Skin of body (tissue), 1 donor: ENCODE measurements at regions not wholly inside any gene's neighbourhood (a gene's known extent, or its start where the extent isn't known, plus 50 kb on each side); places are given as distances from the start of the nearest gene placed in this dataset.
"Not testable (repeated sequence)": the region's sequence is repeated elsewhere in the genome, so short reads cannot be mapped to it uniquely, and the experiment has no call there.

Experiments
- DNase-seq: peaks from one replicate; lab custom pipeline; 2025; lab: John Stamatoyannopoulos, UW

GRCh38 chr7:17086403-17086802 is 204.6 kb upstream of the AGR3 start:
- DNase-seq = no peak

- DNase-seq = no peak
Observed at GRCh38 chr7:17090751-17091150, 207.7 kb upstream of the AHR start.

GRCh38 chr7:17093461-17093860 is 205.0 kb upstream of the AHR start:
- DNase-seq = no peak

DNA sequence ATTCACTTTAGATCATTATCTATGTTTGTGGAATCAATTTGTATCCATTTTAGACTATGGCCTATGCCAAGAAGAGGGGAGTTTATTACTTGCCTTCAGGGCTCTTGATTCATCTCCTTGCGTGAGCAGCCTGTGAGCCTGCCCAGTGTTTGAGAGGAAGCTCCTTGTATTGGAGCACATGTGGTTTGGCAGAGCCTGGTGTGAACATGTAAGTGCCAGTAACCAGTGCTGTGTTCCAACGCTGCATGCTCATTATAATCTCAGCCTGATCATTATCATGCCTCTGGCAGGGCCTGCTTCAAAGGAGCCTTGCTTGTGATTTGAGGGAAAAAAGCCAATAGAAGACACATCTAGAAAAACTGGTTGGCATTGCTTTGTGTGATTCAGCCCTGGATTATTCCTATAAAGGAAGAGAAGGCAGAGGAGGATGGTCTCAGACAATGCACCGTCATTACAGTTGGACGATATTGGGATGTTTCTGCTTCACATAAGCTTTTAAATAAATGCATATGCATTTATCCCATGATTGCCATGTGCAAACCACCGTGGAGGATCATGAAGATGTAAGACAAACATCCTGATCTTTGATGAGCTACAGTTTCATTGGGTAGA is 203.4 kb upstream of the AHR start:
- peak; percentile 28 for DNase-seq

GRCh38 chr7:17095931-17096330 is 202.5 kb upstream of the AHR start:
- DNase-seq = no peak

- no peak for DNase-seq
Observed at GRCh38 chr7:17097668-17098297, 200.7 kb upstream of the AHR start.

- no peak for DNase-seq
Observed at GRCh38 chr7:17098515-17098914, 199.9 kb upstream of the AHR start.

DNA sequence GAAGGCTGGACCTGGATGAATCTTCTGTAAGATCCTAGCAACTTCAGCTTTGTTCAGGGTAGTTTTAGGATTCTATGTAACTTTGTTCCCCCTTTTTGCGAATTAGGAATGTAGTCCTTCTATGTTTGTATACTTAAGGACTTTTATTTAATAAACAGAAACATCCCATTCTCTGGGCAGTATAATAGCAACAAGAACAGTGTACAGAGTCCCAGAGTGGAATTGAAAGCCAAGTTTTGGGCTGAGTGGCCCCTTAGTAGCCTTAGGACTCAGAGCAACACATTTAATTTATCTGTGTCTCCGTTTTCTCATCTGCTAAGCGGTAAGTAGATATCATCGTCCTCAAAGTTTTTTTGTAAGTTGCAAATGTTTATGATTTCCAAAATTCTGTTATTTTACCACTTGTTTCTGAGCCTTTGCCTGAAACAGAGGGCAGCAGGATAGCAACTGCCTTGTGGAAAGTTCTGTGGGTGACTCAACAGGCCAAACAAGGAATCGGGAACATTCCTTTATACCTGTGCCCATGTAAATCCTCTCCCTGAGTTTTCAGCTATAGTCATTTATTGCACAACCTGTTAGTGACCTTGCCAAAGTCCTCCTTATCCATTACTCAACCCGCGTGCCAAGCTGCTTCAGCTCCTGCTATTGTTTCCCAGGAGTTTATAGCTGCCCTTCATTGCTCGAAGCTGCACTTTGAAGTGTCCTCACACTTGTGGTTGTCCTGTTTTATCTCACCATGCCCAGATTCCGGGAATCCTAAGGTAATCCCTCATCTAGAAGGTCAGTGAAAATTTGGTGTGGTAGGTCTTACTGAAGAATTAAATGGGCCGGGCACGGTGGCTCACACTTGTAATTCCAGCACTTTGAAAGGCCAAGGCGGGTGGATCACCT is 199.1 kb upstream of the AHR start:
- no peak for DNase-seq

GRCh38 chr7:17099974-17100509 is 198.4 kb upstream of the AHR start:
- DNase-seq = not testable (repeated sequence)

DNA sequence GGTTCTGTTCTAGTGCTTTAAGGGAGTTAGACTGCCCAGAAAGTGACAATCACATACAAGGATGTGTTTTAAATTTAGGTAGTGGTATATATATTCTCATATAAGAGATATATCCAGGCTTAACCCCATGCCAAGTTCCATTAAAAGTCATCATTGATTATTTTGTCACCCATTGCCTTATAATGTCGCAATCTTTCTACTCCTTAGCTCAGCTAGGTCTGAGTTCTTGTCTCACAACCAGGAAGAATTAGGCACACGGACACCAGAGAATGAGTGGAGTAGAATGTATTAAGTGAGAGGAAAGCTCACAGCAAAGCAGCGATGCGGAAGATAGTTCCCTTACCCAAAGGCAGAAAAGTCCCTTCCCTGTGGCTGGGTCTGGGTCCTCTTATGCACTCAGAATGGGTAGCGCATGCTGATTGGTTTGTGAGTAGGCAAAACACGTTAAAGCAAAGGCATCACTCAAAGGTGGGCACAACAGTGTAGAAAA is 197.2 kb upstream of the AHR start:
- no peak for DNase-seq

GRCh38 chr7:17103170-17103569 is 195.3 kb upstream of the AHR start:
- DNase-seq = no peak

DNA sequence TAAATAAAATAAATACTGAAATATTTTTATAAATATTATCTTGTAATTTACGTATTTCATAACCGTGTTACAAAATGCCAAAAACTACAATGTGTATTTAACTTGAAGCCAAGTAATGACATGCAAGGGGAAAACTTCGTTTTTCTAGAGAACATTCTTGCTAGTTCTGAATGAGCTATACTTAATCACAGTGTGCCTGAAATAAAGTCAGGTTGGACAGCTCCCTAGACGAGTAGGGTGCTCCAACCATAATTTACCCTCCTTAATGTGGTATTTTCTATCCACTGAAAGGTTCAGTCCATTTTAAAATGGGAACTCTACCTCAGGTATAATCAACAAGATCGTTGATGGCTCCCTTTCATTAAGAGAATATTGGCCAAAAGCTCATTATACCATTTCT is 194.5 kb upstream of the AHR start:
- DNase-seq = no peak

DNA sequence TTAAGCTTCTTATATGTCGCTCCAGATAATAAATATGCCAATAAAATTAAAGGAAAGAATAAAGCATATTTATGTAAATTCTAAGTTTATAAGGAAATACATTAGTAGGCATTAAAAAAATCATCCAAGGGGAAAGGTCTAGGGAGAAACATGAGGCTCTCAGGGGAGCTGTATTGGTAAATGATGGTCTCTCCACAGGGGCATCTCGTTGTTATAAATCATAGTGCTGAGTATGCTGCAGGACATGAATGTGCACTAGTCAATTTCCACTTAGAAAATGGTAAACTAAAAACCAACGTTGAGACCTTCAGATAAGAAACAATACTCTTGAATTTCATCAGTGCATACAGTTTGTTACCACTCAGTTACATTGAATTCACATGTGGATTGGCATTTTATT is 194.0 kb upstream of the AHR start:
- no peak for DNase-seq

DNA sequence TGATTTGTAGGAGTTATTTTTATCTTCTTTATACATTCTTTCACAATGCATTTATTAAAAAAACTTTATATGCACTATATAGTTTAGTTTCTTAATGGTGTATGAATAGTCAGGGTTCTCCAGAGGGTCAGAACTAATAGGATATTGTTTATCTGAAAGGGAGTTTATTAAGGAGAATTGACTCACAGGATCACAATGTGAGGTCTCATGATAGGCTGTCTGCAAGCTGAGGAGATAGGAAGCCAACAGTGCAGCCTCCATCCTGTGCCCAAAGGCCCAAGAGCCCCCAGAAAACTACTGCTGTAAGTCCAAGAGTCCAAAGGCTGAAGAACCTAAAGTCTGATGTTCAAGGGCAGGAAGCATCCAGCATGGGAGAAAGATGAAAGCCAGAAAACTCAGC is 192.8 kb upstream of the AHR start:
- no peak for DNase-seq

GRCh38 chr7:17108049-17108584 is 190.3 kb upstream of the AHR start:
- DNase-seq = no peak

GRCh38 chr7:17109020-17109419 is 189.4 kb upstream of the AHR start:
- DNase-seq = no peak

DNA sequence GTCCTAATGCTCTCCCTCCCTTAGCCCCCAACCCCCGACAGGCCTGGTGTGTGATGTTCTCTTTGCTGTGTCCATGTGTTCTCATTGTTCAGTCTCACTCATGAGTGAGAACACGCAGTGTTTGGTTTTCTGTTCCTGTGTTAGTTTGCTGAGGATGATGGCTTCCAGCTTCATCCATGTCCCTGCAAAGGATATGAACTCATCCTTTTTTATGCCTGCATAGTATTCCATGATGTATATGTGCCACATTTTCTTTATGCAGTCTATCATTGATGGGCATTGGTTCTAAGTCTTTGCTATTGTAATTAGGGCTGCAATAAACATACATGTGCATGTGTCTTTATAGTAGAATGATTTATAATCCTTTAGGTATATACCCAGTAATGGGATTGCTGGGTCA is 184.7 kb upstream of the AHR start:
- DNase-seq = not testable (repeated sequence)

DNA sequence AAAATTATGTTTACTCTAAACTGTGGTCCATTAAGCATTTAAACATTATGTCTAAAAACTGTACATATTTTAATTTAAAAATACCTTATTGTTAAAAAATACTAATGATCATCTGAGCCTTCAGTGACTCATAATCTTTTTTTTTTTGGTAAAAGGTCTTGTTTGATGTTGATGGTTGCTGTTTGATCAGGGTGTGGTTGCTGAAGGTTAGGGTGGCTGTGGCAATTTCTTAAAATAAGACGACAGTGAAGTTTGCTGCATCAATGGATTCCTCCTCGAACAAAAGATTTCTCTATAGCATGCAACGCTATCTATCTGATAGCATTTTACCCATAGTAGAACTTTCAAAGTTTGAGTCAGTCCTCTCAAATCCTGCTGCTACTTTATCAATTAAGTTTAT is 180.0 kb upstream of the AHR start:
- DNase-seq = no peak

GRCh38 chr7:17120756-17121155 is 177.7 kb upstream of the AHR start:
- no peak for DNase-seq

DNA sequence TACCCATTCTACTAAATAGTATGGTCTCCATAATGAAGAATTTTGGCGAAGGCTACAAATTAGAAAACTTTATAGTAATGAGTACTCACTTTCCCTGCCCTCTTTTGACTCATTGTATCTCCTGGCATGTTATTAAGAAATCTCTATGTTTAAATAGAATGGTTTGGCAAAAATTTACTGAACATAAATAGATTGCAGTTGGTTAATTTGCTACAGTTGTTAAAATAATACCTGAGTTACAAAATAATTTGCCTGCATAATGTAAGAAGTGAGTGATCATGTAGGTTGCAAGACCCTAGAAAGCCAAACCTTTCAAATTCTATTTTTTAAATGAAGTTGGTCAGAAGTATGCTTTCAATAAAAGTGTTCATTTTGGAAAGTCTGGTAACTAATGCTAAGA is 176.8 kb upstream of the AHR start:
- no peak for DNase-seq

GRCh38 chr7:17123020-17123419 is 175.4 kb upstream of the AHR start:
- DNase-seq = no peak
